Activated CD4-positive, alpha-beta T cell treated with anti-CD3 and anti-CD28 coated beads, Interleukin-2, amount 10 ng/mL, durations not matched to agents 24 days and 14 days (primary cell): ENCODE measurements at regions not wholly inside any gene's neighbourhood (a gene's known extent, or its start where the extent isn't known, plus 50 kb on each side); places are given as distances from the start of the nearest gene placed in this dataset.

Source experiments
- DNase-seq: peaks from one replicate; pipeline ENCODE4 v3.0.0; 2022
- H3K27ac Mint-ChIP-seq: one replicate; pipeline ENCODE4 v1.8.0; 2022; ENCODE audit warnings: mild to moderate bottlenecking, mixed read lengths
- H3K27me3 Mint-ChIP-seq: one replicate; pipeline ENCODE4 v1.8.0; 2022; ENCODE audit warnings: mixed read lengths
- H3K36me3 Mint-ChIP-seq: one replicate; pipeline ENCODE4 v1.8.0; 2022; ENCODE audit warnings: low read depth, mild to moderate bottlenecking, mixed read lengths
- H3K4me1 Mint-ChIP-seq: one replicate; pipeline ENCODE4 v1.8.0; 2021; ENCODE audit warnings: mixed read lengths
- H3K4me3 Mint-ChIP-seq: one replicate; pipeline ENCODE4 v1.8.0; 2022; ENCODE audit warnings: mild to moderate bottlenecking, moderate library complexity, mixed read lengths
- H3K9me3 Mint-ChIP-seq: one replicate; pipeline ENCODE4 v1.8.0; 2021; ENCODE audit warnings: mixed read lengths
- intact Hi-C: fragments of 100-400 bp; cut with micrococcal nuclease; formaldehyde crosslinking; loops from one replicate; pipeline ENCODE4 v1.15.1; 2023

- intact Hi-C loops = no loop called here
- H3K36me3 Mint-ChIP-seq = no peaks in the 10 kb centered on the region
- no peak for DNase-seq
- H3K4me3 Mint-ChIP-seq = no peak overlapping the region
- H3K9me3 Mint-ChIP-seq = peaks cover 15% of the 10 kb centered on the region
- H3K27me3 Mint-ChIP-seq = no peaks in the 10 kb centered on the region
- no peak overlapping the region for H3K27ac Mint-ChIP-seq
- H3K4me1 Mint-ChIP-seq = no peaks in the 10 kb centered on the region
Measured at GRCh38 chr16:62652441-62653120, 616.3 kb upstream of the CDH8 start.

GRCh38 chr16:62648256-62648655, 612.0 kb upstream of the CDH8 start:
- Mint-ChIP-seq H3K36me3 (no peaks in the 10 kb centered on the region), H3K4me3 (no peak overlapping the region), H3K27ac (no peak overlapping the region), H3K4me1 (no peaks in the 10 kb centered on the region), H3K27me3 (no peaks in the 10 kb centered on the region), H3K9me3 (peaks cover 15% of the 10 kb centered on the region)
- intact Hi-C loops = no loop called here
- no peak for DNase-seq

- no peak for DNase-seq
- Mint-ChIP-seq H3K4me1 (no peaks in the 10 kb centered on the region), H3K27ac (no peak overlapping the region), H3K4me3 (no peak overlapping the region), H3K36me3 (no peaks in the 10 kb centered on the region), H3K9me3 (peaks cover 28% of the 10 kb centered on the region), H3K27me3 (no peaks in the 10 kb centered on the region)
- intact Hi-C loops = no loop called here
Measured at GRCh38 chr16:62644030-62644812, 608.0 kb upstream of the CDH8 start.

GRCh38 chr16:62642677-62643076, 606.4 kb upstream of the CDH8 start:
- H3K4me3 Mint-ChIP-seq = no peak overlapping the region
- peaks cover 23% of the 10 kb centered on the region for H3K9me3 Mint-ChIP-seq
- no peaks in the 10 kb centered on the region for H3K36me3 Mint-ChIP-seq
- no peak for DNase-seq
- H3K27me3 Mint-ChIP-seq = no peaks in the 10 kb centered on the region
- H3K27ac Mint-ChIP-seq = no peak overlapping the region
- H3K4me1 Mint-ChIP-seq = no peaks in the 10 kb centered on the region
- intact Hi-C loops = no loop called here

GRCh38 chr16:62639890-62640289, 603.7 kb upstream of the CDH8 start:
- H3K9me3 Mint-ChIP-seq = peaks cover 17% of the 10 kb centered on the region
- no peaks in the 10 kb centered on the region for H3K4me1 Mint-ChIP-seq
- no peak for DNase-seq
- no peak overlapping the region for H3K4me3 Mint-ChIP-seq
- intact Hi-C loops = no loop called here
- H3K27ac Mint-ChIP-seq = no peak overlapping the region
- no peaks in the 10 kb centered on the region for H3K27me3 Mint-ChIP-seq
- no peaks in the 10 kb centered on the region for H3K36me3 Mint-ChIP-seq

GRCh38 chr16:62638964-62639870, 603.0 kb upstream of the CDH8 start:
- Mint-ChIP-seq H3K27me3 (no peaks in the 10 kb centered on the region), H3K9me3 (peaks cover 17% of the 10 kb centered on the region), H3K4me3 (no peak overlapping the region), H3K4me1 (no peaks in the 10 kb centered on the region), H3K27ac (no peak overlapping the region), H3K36me3 (no peaks in the 10 kb centered on the region)
- intact Hi-C loops = no loop called here
- DNase-seq = no peak

- peaks cover 20% of the 10 kb centered on the region for H3K9me3 Mint-ChIP-seq
- H3K4me3 Mint-ChIP-seq = no peak overlapping the region
- no peak overlapping the region for H3K27ac Mint-ChIP-seq
- no peaks in the 10 kb centered on the region for H3K27me3 Mint-ChIP-seq
- intact Hi-C loops = no loop called here
- no peaks in the 10 kb centered on the region for H3K36me3 Mint-ChIP-seq
- DNase-seq = no peak
- no peaks in the 10 kb centered on the region for H3K4me1 Mint-ChIP-seq
Measured at GRCh38 chr16:62638324-62638911, 602.2 kb upstream of the CDH8 start.

GRCh38 chr16:62625326-62625725, 589.1 kb upstream of the CDH8 start:
- intact Hi-C loops = no loop called here
- H3K4me1 Mint-ChIP-seq = no peaks in the 10 kb centered on the region
- H3K27ac Mint-ChIP-seq = no peak overlapping the region
- no peak overlapping the region for H3K4me3 Mint-ChIP-seq
- no peaks in the 10 kb centered on the region for H3K27me3 Mint-ChIP-seq
- no peaks in the 10 kb centered on the region for H3K36me3 Mint-ChIP-seq
- no peaks in the 10 kb centered on the region for H3K9me3 Mint-ChIP-seq
- no peak for DNase-seq

GRCh38 chr16:62620275-62620674, 584.0 kb upstream of the CDH8 start:
- Mint-ChIP-seq H3K27me3 (no peaks in the 10 kb centered on the region), H3K4me3 (no peak overlapping the region), H3K4me1 (no peaks in the 10 kb centered on the region), H3K27ac (no peak overlapping the region), H3K9me3 (peaks cover 4% of the 10 kb centered on the region), H3K36me3 (no peaks in the 10 kb centered on the region)
- intact Hi-C loops = no loop called here
- DNase-seq = no peak

- DNase-seq = no peak
- Mint-ChIP-seq H3K4me1 (no peaks in the 10 kb centered on the region), H3K27me3 (no peaks in the 10 kb centered on the region), H3K4me3 (no peak overlapping the region), H3K36me3 (no peaks in the 10 kb centered on the region), H3K9me3 (peaks cover 7% of the 10 kb centered on the region), H3K27ac (no peak overlapping the region)
- intact Hi-C loops = no loop called here
Measured at GRCh38 chr16:62615526-62615925, 579.3 kb upstream of the CDH8 start.

- Mint-ChIP-seq H3K9me3 (peaks cover 7% of the 10 kb centered on the region), H3K4me3 (no peak overlapping the region), H3K36me3 (no peaks in the 10 kb centered on the region), H3K4me1 (no peaks in the 10 kb centered on the region), H3K27me3 (no peaks in the 10 kb centered on the region), H3K27ac (no peak overlapping the region)
- no peak for DNase-seq
- intact Hi-C loops = no loop called here
Measured at GRCh38 chr16:62610291-62610690, 574.1 kb upstream of the CDH8 start.

GRCh38 chr16:62602790-62603189, 566.6 kb upstream of the CDH8 start:
- Mint-ChIP-seq H3K36me3 (no peaks in the 10 kb centered on the region), H3K4me3 (no peak overlapping the region), H3K27ac (no peak overlapping the region), H3K4me1 (no peaks in the 10 kb centered on the region), H3K9me3 (peaks cover 4% of the 10 kb centered on the region), H3K27me3 (no peaks in the 10 kb centered on the region)
- intact Hi-C loops = no loop called here
- no peak for DNase-seq

- Mint-ChIP-seq H3K36me3 (no peaks in the 10 kb centered on the region), H3K27ac (no peak overlapping the region), H3K4me1 (no peaks in the 10 kb centered on the region), H3K9me3 (no peaks in the 10 kb centered on the region), H3K27me3 (no peaks in the 10 kb centered on the region), H3K4me3 (no peak overlapping the region)
- intact Hi-C loops = no loop called here
- no peak for DNase-seq
Measured at GRCh38 chr16:62597875-62598274, 561.6 kb upstream of the CDH8 start.

- no peaks in the 10 kb centered on the region for H3K36me3 Mint-ChIP-seq
- H3K4me1 Mint-ChIP-seq = no peaks in the 10 kb centered on the region
- intact Hi-C loops = no loop called here
- no peak for DNase-seq
- no peak overlapping the region for H3K4me3 Mint-ChIP-seq
- no peak overlapping the region for H3K27ac Mint-ChIP-seq
- no peaks in the 10 kb centered on the region for H3K27me3 Mint-ChIP-seq
- no peaks in the 10 kb centered on the region for H3K9me3 Mint-ChIP-seq
Measured at GRCh38 chr16:62596584-62596983, 560.3 kb upstream of the CDH8 start.
